Peyer's patch (tissue), 4 donors: ENCODE measurements at regions not wholly inside any gene's neighbourhood (a gene's known extent, or its start where the extent isn't known, plus 50 kb on each side); places are given as distances from the start of the nearest gene placed in this dataset.

Experiments used
- DNase-seq, 3 donors: peaks; one replicate each; pipeline ENCODE4 v3.0.0-alpha.2; 2017 to 2019
- H3K27ac ChIP-seq, 4 donors: fragments of 200-600 bp; sonication (generic); one replicate each; pipeline ENCODE4 v1.5.1; 2016 to 2019
- H3K27me3 ChIP-seq, 2 donors: fragments of 200-600 bp; sonication (generic); one replicate each; pipeline ENCODE4 v1.5.1; 2019
- H3K36me3 ChIP-seq, 3 donors: fragments of 200-600 bp; sonication (generic); one replicate each; pipeline ENCODE4 v1.5.1; 2016 to 2019
- H3K4me1 ChIP-seq, 4 donors: fragments of 200-600 bp; sonication (generic); one replicate each; pipeline ENCODE4 v1.5.1; 2016 to 2019
- H3K4me3 ChIP-seq, 4 donors: fragments of 200-600 bp; sonication (generic); 1 replicate in 3 of 4; 2 replicates in 1 of 4; pipeline ENCODE4 v1.5.1; 2016 to 2019; ENCODE audit warnings: mild to moderate bottlenecking in 1 of 4
- H3K9me3 ChIP-seq, 4 donors: fragments of 200-600 bp; sonication (generic); one replicate each; pipeline ENCODE4 v1.5.1; 2016 to 2019; ENCODE audit warnings: mild to moderate bottlenecking in 1 of 4
- CTCF ChIP-seq, 6 experiments: fragments of 450-650 bp in 4 of 6; fragments of 200-600 bp in 2 of 6; sonication (generic) in 1 of 6; IDR thresholded peaks; one replicate each; pipeline ENCODE4 v1.5.1; 2017 to 2019; ENCODE audit warnings: antibody characterized with exemption in 6 of 6, mild to moderate bottlenecking in 3 of 6, moderate library complexity in 1 of 6
- POLR2A ChIP-seq, 2 donors: fragments of 450-650 bp; IDR thresholded peaks; one replicate each; pipeline ENCODE4 v1.5.1; 2017; ENCODE audit warnings: antibody characterized with exemption in 2 of 2, mild to moderate bottlenecking in 2 of 2, moderate library complexity in 2 of 2

DNA sequence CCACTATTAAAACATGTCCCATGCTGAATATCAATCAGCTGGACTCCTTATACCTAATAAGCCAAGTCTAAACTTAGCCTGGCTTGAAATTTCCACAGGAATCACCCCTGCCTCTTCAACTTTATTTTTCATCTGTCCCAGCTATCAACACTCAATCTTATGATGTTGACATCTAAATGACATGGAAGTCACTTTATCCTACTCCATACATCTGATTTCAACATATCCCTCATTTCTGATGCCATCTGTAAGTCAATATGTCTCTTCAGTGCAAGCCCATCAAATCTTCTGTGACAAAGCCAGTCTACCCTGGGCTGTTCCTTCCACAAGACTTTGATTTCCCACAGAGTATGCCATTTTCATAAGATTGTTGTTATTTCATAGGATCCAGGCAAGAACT lies 143.6 kb upstream of the SEMA6D start:
- TF ChIP-seq CTCF (IDR thresholded peaks at IDR 0.05): no peak
- H3K27ac ChIP-seq: no peak overlapping the region
- no peak for DNase-seq
- H3K27me3 ChIP-seq: no peaks in the 10 kb centered on the region
- no peaks in the 10 kb centered on the region for H3K36me3 ChIP-seq
- no peak overlapping the region for H3K4me3 ChIP-seq
- no peaks in the 10 kb centered on the region for H3K4me1 ChIP-seq
- H3K9me3 ChIP-seq: no peaks in the 10 kb centered on the region

GRCh38 chr15:47577000-47577399 lies 140.3 kb upstream of the SEMA6D start:
- Histone ChIP-seq H3K27me3 (no peaks in the 10 kb centered on the region), H3K4me3 (no peak overlapping the region), H3K27ac (no peak overlapping the region), H3K9me3 (no peaks in the 10 kb centered on the region), H3K36me3 (no peaks in the 10 kb centered on the region), H3K4me1 (no peaks in the 10 kb centered on the region)
- no peak for DNase-seq
- TF ChIP-seq CTCF (IDR thresholded peaks at IDR 0.05) (no peak), POLR2A (IDR thresholded peaks at IDR 0.05) (no peak)

GRCh38 chr15:47577461-47577860 lies 139.8 kb upstream of the SEMA6D start:
- DNase-seq: no peak
- H3K36me3 ChIP-seq: no peaks in the 10 kb centered on the region
- H3K4me1 ChIP-seq: no peaks in the 10 kb centered on the region
- no peak overlapping the region for H3K27ac ChIP-seq
- no peak for TF ChIP-seq CTCF (IDR thresholded peaks at IDR 0.05)
- TF ChIP-seq POLR2A (IDR thresholded peaks at IDR 0.05): no peak
- no peaks in the 10 kb centered on the region for H3K9me3 ChIP-seq
- no peaks in the 10 kb centered on the region for H3K27me3 ChIP-seq
- H3K4me3 ChIP-seq: no peak overlapping the region

- no peaks in the 10 kb centered on the region for H3K36me3 ChIP-seq
- no peak for DNase-seq
Measured at GRCh38 chr15:47582233-47582632, 135.1 kb upstream of the SEMA6D start.

DNA sequence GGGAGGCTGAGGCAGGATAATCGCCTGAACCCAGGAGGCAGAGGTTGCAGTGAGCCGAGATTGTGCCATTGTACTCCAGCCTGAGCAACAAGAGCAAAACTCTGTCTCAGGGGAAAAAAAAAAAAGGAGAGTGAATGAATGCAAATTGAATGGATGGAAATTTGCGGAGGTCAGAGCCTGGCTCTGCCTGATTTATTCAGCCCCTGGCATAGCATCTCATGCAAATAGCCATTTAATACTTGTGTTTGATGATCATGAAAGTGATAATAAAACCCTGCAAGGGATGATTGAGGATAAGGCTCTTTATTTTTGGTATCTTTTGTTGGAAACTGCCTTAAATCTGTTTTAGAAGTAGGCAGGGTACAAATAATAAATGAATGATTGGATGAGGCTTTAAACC lies 133.0 kb upstream of the SEMA6D start:
- Histone ChIP-seq H3K27me3 (no peaks in the 10 kb centered on the region), H3K27ac (no peak overlapping the region), H3K4me1 (no peaks in the 10 kb centered on the region), H3K9me3 (no peaks in the 10 kb centered on the region), H3K36me3 (no peaks in the 10 kb centered on the region), H3K4me3 (no peak overlapping the region)
- DNase-seq: no peak
- TF ChIP-seq POLR2A (IDR thresholded peaks at IDR 0.05): no peak
- no peak for TF ChIP-seq CTCF (IDR thresholded peaks at IDR 0.05)

More at GRCh38 chr15:47582233-47582632, 135.1 kb upstream of the SEMA6D start:
- no peaks in the 10 kb centered on the region for H3K4me1 ChIP-seq
- TF ChIP-seq POLR2A (IDR thresholded peaks at IDR 0.05): no peak
- no peak for TF ChIP-seq CTCF (IDR thresholded peaks at IDR 0.05)
- no peaks in the 10 kb centered on the region for H3K9me3 ChIP-seq
- H3K27me3 ChIP-seq: no peaks in the 10 kb centered on the region
- H3K4me3 ChIP-seq: no peak overlapping the region
- H3K27ac ChIP-seq: no peak overlapping the region

GRCh38 chr15:47586653-47587224 lies 130.6 kb upstream of the SEMA6D start:
- Histone ChIP-seq H3K27me3 (no peaks in the 10 kb centered on the region), H3K9me3 (no peaks in the 10 kb centered on the region), H3K36me3 (no peaks in the 10 kb centered on the region), H3K4me1 (no peaks in the 10 kb centered on the region), H3K27ac (no peak overlapping the region), H3K4me3 (no peak overlapping the region)
- no peak for TF ChIP-seq CTCF (IDR thresholded peaks at IDR 0.05)
- TF ChIP-seq POLR2A (IDR thresholded peaks at IDR 0.05): no peak
- DNase-seq: no peak
